ENCODE measurements at regions not wholly inside any gene's neighbourhood (a gene's known extent, or its start where the extent isn't known, plus 50 kb on each side); places are given as distances from the start of the nearest gene placed in this dataset.

DNA sequence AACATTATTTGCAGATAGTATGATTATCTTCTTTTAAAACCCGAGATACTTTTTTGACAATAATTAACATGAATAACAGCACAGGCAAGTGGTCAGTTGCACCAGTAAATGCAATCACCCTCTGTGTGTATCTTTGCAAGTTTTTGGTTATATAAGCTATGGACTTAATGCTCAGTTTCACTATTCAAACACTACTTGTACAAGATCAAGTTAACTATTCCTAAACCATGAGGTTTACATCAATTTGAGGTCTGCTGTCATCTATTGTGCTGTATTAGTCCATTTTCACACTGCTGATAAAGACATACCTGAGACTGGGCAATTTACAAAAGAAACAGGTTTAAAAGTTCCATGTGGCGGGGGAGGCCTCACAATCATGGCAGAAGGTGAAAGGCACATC is 323.2 kb downstream of the NR4A2 start:
- Histone ChIP-seq H3K27me3 (ENCODE audit: low read depth, low read length) (no peaks in the 10 kb centered on the region), H3K36me3 (replicated peaks; ENCODE audit: low read depth, low read length) (no peaks in the 10 kb centered on the region), H3K9me3 (ENCODE audit: insufficient read depth, low read length) (no peaks in the 10 kb centered on the region), H3K4me3 (ENCODE audit: low read length) (no peak overlapping the region), H3K27ac (ENCODE audit: low read length) (no peak overlapping the region), H3K4me2 (ENCODE audit: low read length) (no peak overlapping the region), H4K20me1 (ENCODE audit: insufficient read depth, low read length) (no peaks in the 10 kb centered on the region), H3K79me2 (ENCODE audit: low read length) (no peaks in the 10 kb centered on the region), H3K4me1 (ENCODE audit: low read length) (no peaks in the 10 kb centered on the region), H2AFZ (ENCODE audit: low read depth, low read length) (no peak overlapping the region), H3K9ac (ENCODE audit: low read length) (no peak overlapping the region)
- TF ChIP-seq, protein P1, sequence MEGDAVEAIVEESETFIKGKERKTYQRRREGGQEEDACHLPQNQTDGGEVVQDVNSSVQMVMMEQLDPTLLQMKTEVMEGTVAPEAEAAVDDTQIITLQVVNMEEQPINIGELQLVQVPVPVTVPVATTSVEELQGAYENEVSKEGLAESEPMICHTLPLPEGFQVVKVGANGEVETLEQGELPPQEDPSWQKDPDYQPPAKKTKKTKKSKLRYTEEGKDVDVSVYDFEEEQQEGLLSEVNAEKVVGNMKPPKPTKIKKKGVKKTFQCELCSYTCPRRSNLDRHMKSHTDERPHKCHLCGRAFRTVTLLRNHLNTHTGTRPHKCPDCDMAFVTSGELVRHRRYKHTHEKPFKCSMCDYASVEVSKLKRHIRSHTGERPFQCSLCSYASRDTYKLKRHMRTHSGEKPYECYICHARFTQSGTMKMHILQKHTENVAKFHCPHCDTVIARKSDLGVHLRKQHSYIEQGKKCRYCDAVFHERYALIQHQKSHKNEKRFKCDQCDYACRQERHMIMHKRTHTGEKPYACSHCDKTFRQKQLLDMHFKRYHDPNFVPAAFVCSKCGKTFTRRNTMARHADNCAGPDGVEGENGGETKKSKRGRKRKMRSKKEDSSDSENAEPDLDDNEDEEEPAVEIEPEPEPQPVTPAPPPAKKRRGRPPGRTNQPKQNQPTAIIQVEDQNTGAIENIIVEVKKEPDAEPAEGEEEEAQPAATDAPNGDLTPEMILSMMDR (IDR thresholded peaks at IDR 0.05; ENCODE audit: low read depth, low read length), result no peak

DNA sequence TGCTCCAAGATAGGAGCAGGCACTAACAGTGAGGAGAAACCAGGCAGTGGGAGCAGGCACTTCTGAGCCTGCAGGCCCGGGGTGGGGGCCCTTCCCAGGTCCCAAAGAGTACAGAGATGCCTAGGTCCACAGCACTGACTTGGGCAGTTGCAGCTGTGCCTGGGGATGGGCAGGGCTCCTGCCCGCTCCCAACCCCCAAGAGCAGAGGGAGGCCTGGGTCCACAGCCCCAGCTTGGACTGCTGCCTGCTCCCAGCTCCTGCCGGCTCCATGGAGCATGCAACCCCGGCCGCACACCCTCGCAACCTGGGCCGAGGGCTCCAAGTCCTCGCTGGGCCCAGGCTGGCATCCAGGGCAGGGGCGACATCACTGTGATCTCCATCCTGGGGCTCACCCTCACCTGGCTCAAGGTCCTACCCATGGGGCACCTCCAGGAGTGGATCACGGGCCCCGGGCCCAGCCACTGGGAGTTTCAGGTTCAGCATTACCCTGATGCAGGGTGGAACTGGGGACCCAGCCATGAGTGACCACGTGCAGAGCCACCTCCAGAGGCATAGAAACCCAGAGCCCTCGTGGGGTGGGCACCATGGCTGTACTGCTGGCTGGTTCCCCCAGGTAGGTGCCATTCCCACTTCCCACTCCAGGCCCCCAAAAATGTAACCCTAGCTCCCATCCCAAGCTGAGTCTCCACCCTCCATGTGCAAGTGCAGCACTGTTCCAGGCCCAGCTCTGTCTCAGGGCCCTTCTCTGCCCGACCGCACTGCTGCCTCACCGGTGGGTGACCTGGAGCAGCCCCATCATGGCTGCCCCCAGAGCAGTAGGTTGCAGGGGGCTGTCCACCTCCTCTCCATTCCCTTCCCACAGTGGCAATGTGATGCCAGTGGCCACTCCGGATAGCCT is 325.6 kb downstream of the NR4A2 start:
- H3K4me1 ChIP-seq (ENCODE audit: low read length), result peaks cover 8% of the 10 kb centered on the region
- H3K27me3 ChIP-seq (ENCODE audit: low read depth, low read length), result no peaks in the 10 kb centered on the region
- H2AFZ ChIP-seq (ENCODE audit: low read depth, low read length), result no peak overlapping the region
- no peak for TF ChIP-seq EZH2phosphoT487 (IDR thresholded peaks at IDR 0.05; ENCODE audit: low read depth)
- TF ChIP-seq, protein P1 (IDR thresholded peaks at IDR 0.05; ENCODE audit: low read depth, low read length), result no peak
- no peak overlapping the region for H3K4me2 ChIP-seq (ENCODE audit: low read length)
- no peaks in the 10 kb centered on the region for H3K79me2 ChIP-seq (ENCODE audit: low read length)
- H3K4me3 ChIP-seq (ENCODE audit: low read length), result no peak overlapping the region
- H3K9me3 ChIP-seq (ENCODE audit: insufficient read depth, low read length), result no peaks in the 10 kb centered on the region
- H3K9ac ChIP-seq (ENCODE audit: low read length), result no peak overlapping the region
- no peaks in the 10 kb centered on the region for H4K20me1 ChIP-seq (ENCODE audit: insufficient read depth, low read length)
- H3K36me3 ChIP-seq (replicated peaks; ENCODE audit: low read depth, low read length), result no peaks in the 10 kb centered on the region
- H3K27ac ChIP-seq (ENCODE audit: low read length), result no peak overlapping the region

DNA sequence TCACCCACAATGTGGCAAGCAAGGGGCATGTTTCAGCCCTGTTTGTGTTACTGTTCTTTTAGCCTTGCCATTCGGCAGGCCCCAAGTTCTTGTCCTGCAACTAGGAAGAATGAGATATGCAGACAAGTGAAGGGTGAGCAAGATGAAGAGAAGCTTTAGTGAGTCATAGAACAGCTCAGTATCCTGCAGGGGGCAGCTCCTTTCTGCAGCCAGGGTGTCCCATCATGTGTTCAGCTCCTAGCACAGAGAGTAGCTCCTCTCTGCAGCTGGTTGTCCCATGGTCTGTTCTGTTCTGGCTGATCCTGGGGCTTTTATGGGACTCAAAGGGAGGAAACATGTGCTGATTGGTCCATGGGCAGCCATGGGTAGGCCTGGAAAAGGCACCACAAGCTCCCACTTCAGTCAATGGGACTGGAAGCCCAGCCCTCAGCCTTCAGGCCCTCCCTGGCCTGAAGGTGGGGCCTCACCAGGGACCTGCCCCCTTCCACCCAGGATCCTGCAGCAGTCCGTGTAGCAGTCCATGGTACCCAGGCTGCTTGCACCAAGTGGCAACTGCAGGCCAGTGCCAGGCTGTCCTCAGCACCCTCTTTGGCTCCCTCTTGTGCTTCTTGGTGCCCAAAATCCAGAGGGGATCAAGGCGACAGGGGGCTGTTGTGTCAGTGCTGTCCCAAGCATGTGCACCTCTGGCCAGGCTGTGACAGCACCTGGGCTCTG is 326.4 kb downstream of the NR4A2 start:
- Histone ChIP-seq H3K79me2 (ENCODE audit: low read length) (no peaks in the 10 kb centered on the region), H3K9ac (ENCODE audit: low read length) (no peak overlapping the region), H3K4me3 (ENCODE audit: low read length) (no peak overlapping the region), H4K20me1 (ENCODE audit: insufficient read depth, low read length) (no peaks in the 10 kb centered on the region), H3K27me3 (ENCODE audit: low read depth, low read length) (no peaks in the 10 kb centered on the region), H3K27ac (ENCODE audit: low read length) (no peak overlapping the region), H3K9me3 (ENCODE audit: insufficient read depth, low read length) (no peaks in the 10 kb centered on the region), H2AFZ (ENCODE audit: low read depth, low read length) (no peak overlapping the region), H3K36me3 (replicated peaks; ENCODE audit: low read depth, low read length) (no peaks in the 10 kb centered on the region), H3K4me1 (ENCODE audit: low read length) (peaks cover 8% of the 10 kb centered on the region), H3K4me2 (ENCODE audit: low read length) (no peak overlapping the region)
- TF ChIP-seq EZH2phosphoT487 (IDR thresholded peaks at IDR 0.05; ENCODE audit: low read depth), result no peak
- TF ChIP-seq, protein P1 (IDR thresholded peaks at IDR 0.05; ENCODE audit: low read depth, low read length), result peak; percentile 19; the same call in 1 of the 2 replicates

DNA sequence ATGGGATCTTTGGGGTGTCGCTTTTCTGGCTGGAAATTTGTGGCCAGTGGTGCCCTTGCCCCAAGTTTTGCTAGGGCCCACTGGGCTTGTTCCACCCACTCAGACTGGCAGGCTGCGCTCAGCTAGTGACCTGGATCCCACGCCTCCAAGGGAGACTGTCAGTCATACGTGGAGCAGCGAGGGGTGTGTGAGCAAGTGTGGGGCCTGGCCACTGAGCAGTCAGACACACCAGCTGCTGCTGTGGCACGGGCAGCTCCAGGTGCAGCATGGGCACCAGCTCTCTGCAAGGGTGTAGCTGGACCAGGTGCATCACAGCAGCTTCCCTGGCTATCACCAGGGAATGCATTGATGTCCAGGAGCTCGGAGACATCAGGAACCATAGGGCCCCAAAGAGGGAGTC is 327.0 kb downstream of the NR4A2 start:
- no peak for TF ChIP-seq EZH2phosphoT487 (IDR thresholded peaks at IDR 0.05; ENCODE audit: low read depth)
- Histone ChIP-seq H3K9me3 (ENCODE audit: insufficient read depth, low read length) (no peaks in the 10 kb centered on the region), H2AFZ (ENCODE audit: low read depth, low read length) (no peak overlapping the region), H3K4me2 (ENCODE audit: low read length) (no peak overlapping the region), H3K27me3 (ENCODE audit: low read depth, low read length) (no peaks in the 10 kb centered on the region), H3K9ac (ENCODE audit: low read length) (no peak overlapping the region), H3K27ac (ENCODE audit: low read length) (no peak overlapping the region), H3K36me3 (replicated peaks; ENCODE audit: low read depth, low read length) (no peaks in the 10 kb centered on the region), H3K4me1 (ENCODE audit: low read length) (peaks cover 8% of the 10 kb centered on the region), H3K4me3 (ENCODE audit: low read length) (no peak overlapping the region), H4K20me1 (ENCODE audit: insufficient read depth, low read length) (no peaks in the 10 kb centered on the region), H3K79me2 (ENCODE audit: low read length) (no peaks in the 10 kb centered on the region)
